Heart right ventricle (tissue), 16 donors: ENCODE measurements at regions not wholly inside any gene's neighbourhood (a gene's known extent, or its start where the extent isn't known, plus 50 kb on each side); places are given as distances from the start of the nearest gene placed in this dataset.
"Not testable (repeated sequence)": the region's sequence is repeated elsewhere in the genome, so short reads cannot be mapped to it uniquely, and the experiment has no call there.

Experiments used
- ATAC-seq, 8 donors: fragments of 200-7000 bp; cut with Tn5 transposase; one replicate each; pipeline ENCODE4 v1.9.1; 2020; ENCODE audit warnings: mild to moderate bottlenecking in 8 of 8, moderate library complexity in 8 of 8, moderate number of reproducible peaks in 1 of 8
- DNase-seq, 2 donors: peaks; one replicate each; pipeline ENCODE4 v3.0.0-alpha.2; 2020
- H3K27ac ChIP-seq, 10 donors: fragments of 200-600 bp; sonication (generic) in 2 of 10; one replicate each; pipeline versions ENCODE4 v1.5.0 to v1.8.0; 2020 to 2022; ENCODE audit warnings: mild to moderate bottlenecking in 3 of 10
- H3K27me3 ChIP-seq, 7 donors: fragments of 200-600 bp; one replicate each; pipeline ENCODE4 v1.8.0; 2021 to 2022; ENCODE audit warnings: mild to moderate bottlenecking in 2 of 7
- H3K36me3 ChIP-seq, 9 donors: fragments of 200-600 bp; sonication (generic) in 1 of 9; one replicate each; pipeline versions ENCODE4 v1.5.0 to v1.8.0; 2020 to 2022; ENCODE audit warnings: mild to moderate bottlenecking in 2 of 9
- H3K4me1 ChIP-seq, 9 donors: fragments of 200-600 bp; sonication (generic) in 1 of 9; one replicate each; pipeline versions ENCODE4 v1.5.0 to v1.8.0; 2020 to 2022; ENCODE audit warnings: mild to moderate bottlenecking in 4 of 9
- H3K4me3 ChIP-seq, 10 donors: fragments of 200-600 bp; sonication (generic) in 2 of 10; one replicate each; pipeline versions ENCODE4 v1.5.0 to v1.8.0; 2020 to 2022; ENCODE audit warnings: mild to moderate bottlenecking in 7 of 10, moderate library complexity in 2 of 10
- H3K9me3 ChIP-seq, 11 donors: fragments of 200-600 bp in 10 of 11; sonication (generic) in 2 of 11; one replicate each; pipeline versions ENCODE4 v1.5.0 to v1.8.0; 2013 to 2022; ENCODE audit warnings: mild to moderate bottlenecking in 2 of 11, control low read depth in 1 of 11, moderate library complexity in 1 of 11
- CTCF ChIP-seq, 9 donors: fragments of 200-600 bp; sonication (generic) in 2 of 9; IDR thresholded peaks; one replicate each; pipeline versions ENCODE4 v1.5.0 to v1.8.0; 2021 to 2022; ENCODE audit warnings: antibody characterized with exemption in 9 of 9, mild to moderate bottlenecking in 5 of 9, moderate library complexity in 1 of 9
- WGBS, 2 donors: extraction: QIAGEN DNeasy Blood & Tissue Kit; methylation state at CpG; one replicate each; pipeline ENCODE4 v1.1.7; 2013; ENCODE audit warnings: inconsistent platforms in 1 of 2; 5-methylcytosine and 5-hydroxymethylcytosine counted together
- intact Hi-C, 10 donors: fragments of 100-400 bp; cut with DNase I; formaldehyde crosslinking; loops; one replicate each; pipeline versions ENCODE4 v1.11.1 to v1.14.2; 2022
- donor health status: Arrhythmogenic right ventricular cardiomyopathy.
- donor health status: ischemic (EF 13 %, LVEDD 7.1; RV severe dilation, severe dysfunction).
- donor health status: healthy with polysubstance abuse.
- donor health status: DM: no; HTN: yes; CAD: no.
- donor health status: DM: no; HTN: no; CAD: no.
- donor health status: ischemic (EF 25% LVEDD 6.9; RV normal size, moderate dysfunction).
- donor health status: ischemic (EF 25% LVEDD 5.7; RV mildly dilated, moderate dysfunction).
- donor health status: healthy.
- donor health status: DM: yes; HTN: yes; CAD: no.
- donor health status: Ischemic cardiomyopathy.
- donor health status: ischemic (EF 35%, LVEDD 5.7; RV mildly dilated, moderate dysfunction).
- donor health status: nonischemic (EF 11% LVEDD 7.7; RV severe dilation, severe dysfunction).
- donor health status: DM: yes; HTN: yes; CAD: no.
- donor health status: PGD.
- donor health status: ischemic (EF 29% LVEDD 5.4; RV normal size, mild dysfunction).
- donor health status: nonischemic (EF 23%, LVEDD 6.1; RV moderate dilation, normal function).

- H3K4me1 ChIP-seq, intact Hi-C loops, H3K9me3 ChIP-seq, H3K4me3 ChIP-seq, H3K27ac ChIP-seq, H3K36me3 ChIP-seq, ATAC-seq, H3K27me3 ChIP-seq: not testable (repeated sequence)
- 30 to 40% methylated on average over 6 of the region's 6 CpGs for WGBS, 2 donors
- TF ChIP-seq CTCF (IDR thresholded peaks at IDR 0.05): peak in 5 of 9 donors; percentile 15 to 38 (median 19)
- DNase-seq: peak in 1 of 2 donors; percentile 6
Observed at GRCh38 chr9:42534984-42535325, 351.5 kb downstream of the SPATA31A6 start.

GRCh38 chr9:42550789-42551357 lies 367.4 kb downstream of the SPATA31A6 start:
- 16 to 23% methylated on average over 9 to 17 of the region's 36 CpGs for WGBS, 2 donors
- H3K9me3 ChIP-seq, H3K27ac ChIP-seq, H3K4me3 ChIP-seq, H3K36me3 ChIP-seq, H3K4me1 ChIP-seq, H3K27me3 ChIP-seq, intact Hi-C loops: not testable (repeated sequence)
- ATAC-seq (peak in 4 of 8 donors; percentile 25 to 62 (median 53)), DNase-seq (peak in 1 of 2 donors; percentile 11)
- peak in 8 of 9 donors; percentile 19 to 52 (median 36) for TF ChIP-seq CTCF (IDR thresholded peaks at IDR 0.05)

- H3K4me1 ChIP-seq, H3K27me3 ChIP-seq, H3K27ac ChIP-seq, H3K9me3 ChIP-seq, ATAC-seq, intact Hi-C loops, H3K36me3 ChIP-seq: not testable (repeated sequence)
- H3K4me3 ChIP-seq: peak overlapping the region in 2 of 10 donors; percentile 35 to 43
- 0 to 32% methylated on average over 2 to 4 of the region's 15 CpGs for WGBS, 2 donors
- peak in 1 of 2 donors; percentile 59 for DNase-seq
Observed at GRCh38 chr9:42568530-42568929, 385.1 kb downstream of the SPATA31A6 start.

- H3K36me3 ChIP-seq, H3K27ac ChIP-seq, H3K9me3 ChIP-seq, H3K4me1 ChIP-seq, H3K27me3 ChIP-seq, DNase-seq, ATAC-seq, intact Hi-C loops: not testable (repeated sequence)
- WGBS, 2 donors: 0 to 31% methylated on average over 1 to 14 of the region's 34 CpGs
- peak overlapping the region in 4 of 10 donors; percentile 30 to 43 (median 36) for H3K4me3 ChIP-seq
Observed at GRCh38 chr9:42568942-42569556, 385.6 kb downstream of the SPATA31A6 start.

- WGBS, 2 donors: 58 to 63% methylated on average over 5 to 6 of the region's 8 CpGs
- not testable (repeated sequence) for DNase-seq
Observed at GRCh38 chr9:42577851-42578250, 394.4 kb downstream of the SPATA31A6 start.

More at GRCh38 chr9:42577851-42578250, 394.4 kb downstream of the SPATA31A6 start:
- H3K36me3 ChIP-seq, H3K27me3 ChIP-seq, H3K27ac ChIP-seq, intact Hi-C loops, H3K4me3 ChIP-seq, ATAC-seq, H3K9me3 ChIP-seq, H3K4me1 ChIP-seq: not testable (repeated sequence)
